NCI-H146 (cell line): ENCODE measurements at regions not wholly inside any gene's neighbourhood (a gene's known extent, or its start where the extent isn't known, plus 50 kb on each side); places are given as distances from the start of the nearest gene placed in this dataset.

Experiments
- DNase-seq: peaks from one replicate; lab custom pipeline; 2025; lab: John Stamatoyannopoulos, UW

DNA sequence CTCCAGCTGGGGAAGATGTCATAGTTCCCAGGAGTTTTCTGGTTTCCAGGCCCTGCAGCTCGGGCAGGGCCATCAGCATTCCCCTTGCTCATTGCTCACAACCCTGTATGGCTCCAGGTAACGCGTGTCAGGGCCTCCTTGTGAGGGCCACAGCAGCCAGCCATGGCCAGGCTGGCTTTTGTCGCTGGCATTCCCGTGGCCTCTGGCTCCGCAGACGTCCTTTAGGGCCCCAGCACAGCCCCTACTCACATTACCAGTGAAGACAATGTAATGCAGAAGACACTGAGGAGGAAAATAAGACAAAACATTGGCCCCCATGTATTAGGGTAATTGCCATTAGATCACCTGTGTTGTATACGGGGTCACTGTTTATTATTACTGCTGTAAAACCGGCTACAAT is 1799.0 kb downstream of the TP53TG3F start:
- DNase-seq = no peak

DNA sequence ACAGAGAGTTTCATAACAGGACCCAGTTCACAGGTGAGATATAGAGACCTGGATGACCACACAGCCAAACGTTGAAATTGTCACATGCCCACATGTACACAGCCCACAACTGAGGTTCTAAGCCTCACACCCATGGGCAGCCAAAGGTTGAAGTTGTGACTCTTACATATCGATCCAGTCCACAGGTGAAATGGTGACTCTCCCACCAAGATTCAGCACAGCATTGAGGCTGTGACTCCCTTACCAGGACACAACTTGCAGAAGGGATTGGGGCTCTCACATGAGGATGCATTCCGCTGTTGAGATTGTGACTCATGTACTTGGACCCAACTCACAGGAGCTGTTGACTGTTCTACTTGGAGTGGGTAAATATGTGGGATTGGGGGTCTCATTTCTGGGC is 1836.4 kb downstream of the TP53TG3F start:
- no peak for DNase-seq

GRCh38 chr16:35296962-35297653 is 1837.7 kb downstream of the TP53TG3F start:
- no peak for DNase-seq

DNA sequence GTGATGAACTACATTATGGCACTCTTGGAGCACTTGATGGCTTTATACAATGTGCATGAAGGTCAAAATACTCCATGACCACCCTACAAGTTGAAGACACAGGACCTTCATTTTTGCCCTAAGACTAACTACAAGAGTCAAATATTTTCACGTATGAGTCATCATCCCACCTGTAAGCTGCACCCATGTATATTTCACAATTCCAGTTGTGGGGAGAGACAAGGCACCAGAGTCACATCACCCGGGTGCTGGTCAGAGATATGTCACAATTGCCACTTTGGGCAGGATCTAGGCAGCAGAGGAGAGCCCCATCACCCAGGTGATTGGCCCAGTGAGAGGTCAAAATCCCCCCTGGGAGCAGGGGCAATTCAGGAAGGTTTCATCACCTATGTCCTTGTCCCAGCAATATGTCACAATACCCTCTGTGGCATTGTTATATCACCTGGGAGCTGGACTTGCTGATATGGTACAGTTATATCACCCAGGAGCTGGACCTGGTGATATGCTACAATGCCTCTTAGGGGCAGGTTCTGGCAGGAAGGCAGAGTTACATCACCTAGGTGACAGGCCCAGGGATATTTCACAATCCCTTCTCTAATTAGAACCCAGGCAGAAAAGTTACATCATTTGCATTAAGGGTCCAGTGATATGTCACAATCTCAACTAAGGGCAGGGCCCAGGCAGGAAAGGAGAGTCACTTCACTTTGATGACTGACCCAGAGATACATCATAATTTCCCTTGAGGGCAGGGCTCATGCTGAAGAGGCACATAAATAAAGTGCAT is 1839.2 kb downstream of the TP53TG3F start:
- DNase-seq = no peak

DNA sequence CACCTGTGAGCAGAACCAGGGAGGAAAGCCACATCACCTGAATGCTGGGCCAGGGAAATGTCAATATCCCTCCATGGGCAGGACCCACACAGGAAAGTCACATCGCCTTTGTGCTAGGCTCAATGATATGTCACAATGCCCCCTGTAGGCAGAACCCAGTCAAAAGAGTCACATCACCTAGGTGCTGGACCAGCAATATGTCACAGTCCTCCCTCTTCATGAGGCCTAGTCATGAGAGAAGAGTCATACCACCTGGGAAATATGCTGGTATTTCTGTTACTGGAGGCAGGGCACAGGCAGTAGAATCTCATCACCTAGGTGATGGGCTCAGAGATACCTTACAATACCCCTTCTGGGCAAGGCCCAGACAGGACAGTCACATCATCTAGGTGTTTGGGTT is 1843.4 kb downstream of the TP53TG3F start:
- no peak for DNase-seq

- no peak for DNase-seq
Observed at GRCh38 chr16:35305476-35305875, 1846.1 kb downstream of the TP53TG3F start.

DNA sequence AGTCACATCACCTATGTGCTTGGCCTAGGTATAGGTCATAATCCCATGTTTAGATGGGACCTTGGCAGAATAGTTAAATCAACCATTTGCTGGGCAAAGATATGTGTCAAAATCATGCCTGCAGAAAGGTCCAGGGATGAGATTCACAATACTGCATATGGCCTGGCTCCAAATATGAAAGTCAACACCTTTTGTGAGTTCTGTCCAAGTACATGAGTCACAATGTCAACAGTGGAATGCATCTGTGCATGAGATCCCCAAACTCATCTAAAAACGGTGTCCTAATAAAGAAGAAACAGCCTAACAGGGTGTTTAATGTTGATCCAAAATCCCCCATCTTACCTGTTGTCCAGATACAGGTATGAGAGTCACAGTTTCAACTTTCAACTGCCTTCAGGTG is 1847.5 kb downstream of the TP53TG3F start:
- DNase-seq = no peak

DNA sequence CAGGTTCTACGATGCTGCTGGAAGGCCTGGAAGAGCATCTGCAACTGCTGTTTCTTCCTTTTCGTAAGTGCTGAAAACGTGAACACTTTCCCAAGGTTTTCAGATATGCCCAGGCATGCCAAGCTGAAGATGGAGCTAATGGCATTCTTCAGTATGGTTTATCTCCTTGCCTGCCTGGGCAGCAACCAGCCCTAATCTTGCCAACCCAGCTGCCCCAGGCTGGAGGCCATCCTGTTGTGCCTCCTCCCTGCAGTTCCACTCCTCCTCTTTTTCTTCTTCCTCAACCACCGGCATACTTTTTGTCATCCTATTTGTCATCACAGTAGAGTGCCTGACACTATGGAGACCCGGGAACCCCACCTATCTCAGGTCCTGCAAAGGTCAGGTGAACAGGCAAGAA is 1849.3 kb downstream of the TP53TG3F start:
- DNase-seq = no peak

DNA sequence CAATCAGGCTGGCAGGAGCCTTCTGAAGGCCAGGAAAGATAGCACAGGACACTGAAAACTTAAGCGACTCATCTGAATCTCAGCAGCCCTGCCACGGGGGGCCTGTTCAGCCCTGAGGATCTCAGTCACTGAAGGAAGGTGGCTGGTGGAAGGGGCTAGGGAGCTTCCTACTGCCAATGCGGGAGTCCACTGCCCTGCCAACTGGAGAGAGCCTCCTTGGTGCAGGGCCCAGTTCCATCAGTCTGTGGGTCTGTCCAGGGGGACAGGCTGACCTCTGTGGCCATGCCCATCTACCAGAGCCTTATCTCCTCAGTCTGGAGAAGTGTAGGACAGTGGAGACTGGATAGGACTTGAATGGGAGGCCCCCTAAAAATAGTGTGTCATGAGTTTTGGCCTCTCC is 1851.6 kb downstream of the TP53TG3F start:
- no peak for DNase-seq

GRCh38 chr16:35311475-35311874 is 1852.1 kb downstream of the TP53TG3F start:
- no peak for DNase-seq

DNA sequence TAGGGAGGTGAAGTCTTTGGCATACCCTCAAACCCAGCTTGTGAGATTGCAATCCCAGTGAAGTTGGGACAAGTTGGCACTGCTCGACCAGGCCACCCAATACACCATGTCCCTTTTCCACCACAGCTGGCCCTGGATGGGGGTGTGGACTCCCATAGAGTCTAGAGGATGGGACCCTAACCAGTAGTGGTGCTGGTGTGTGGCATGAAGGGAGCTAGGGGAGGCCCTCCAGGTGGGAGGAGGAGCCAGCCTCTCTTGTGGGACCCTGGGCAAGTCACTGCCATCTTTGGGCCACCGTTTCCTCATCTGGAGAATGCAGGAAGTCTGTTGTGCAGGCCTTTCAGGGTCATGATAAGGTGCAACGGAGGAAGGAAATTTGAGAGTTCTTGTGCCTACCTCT is 1854.9 kb downstream of the TP53TG3F start:
- no peak for DNase-seq

DNA sequence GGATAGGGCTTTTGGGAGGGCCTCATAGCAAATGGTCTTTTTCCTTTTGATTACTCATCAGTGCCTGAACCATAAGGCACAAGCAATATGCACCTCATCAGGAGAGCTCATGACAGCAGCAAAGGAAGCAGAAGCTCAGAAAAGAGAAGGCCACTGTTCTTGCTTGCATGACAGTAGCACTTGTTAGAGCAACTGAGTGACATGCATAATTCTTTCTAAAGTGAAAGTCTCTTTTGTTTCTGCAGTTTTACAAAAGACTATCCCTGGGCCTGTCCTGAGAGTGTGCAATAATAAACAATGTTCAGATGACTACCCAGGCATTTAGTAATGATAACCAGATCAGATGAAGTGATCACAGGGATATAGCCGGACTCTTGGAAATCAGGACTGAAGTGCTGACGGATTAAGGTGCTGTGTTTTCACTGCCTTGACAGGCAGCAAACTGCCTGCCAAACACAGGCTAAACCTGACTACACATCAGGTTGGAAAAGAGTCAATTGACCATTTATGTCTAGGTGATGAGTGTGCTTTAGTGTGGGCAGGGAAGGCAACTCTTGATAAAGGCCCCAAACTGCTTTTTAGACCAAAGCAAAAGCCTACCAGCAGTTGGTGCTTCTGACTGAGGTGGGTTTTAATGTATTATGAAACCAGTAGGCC is 1860.3 kb downstream of the TP53TG3F start:
- DNase-seq = no peak

DNA sequence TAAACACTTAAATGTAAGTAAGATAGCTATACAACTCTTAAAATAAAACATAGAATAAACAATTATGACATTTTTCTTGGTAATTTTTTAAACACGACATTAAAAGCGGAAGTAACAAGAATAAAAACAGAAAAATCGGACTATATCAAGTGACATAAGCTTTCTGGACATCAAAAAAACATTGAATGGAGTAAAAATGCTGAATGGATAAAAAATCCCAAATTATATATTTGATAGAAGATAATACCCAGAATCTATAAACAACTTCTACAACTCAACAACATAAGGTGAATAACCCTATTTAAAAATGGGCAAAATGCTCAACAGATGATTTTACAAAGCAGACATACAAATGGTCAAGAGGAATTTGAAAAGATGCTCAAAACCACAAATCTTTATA is 1866.5 kb downstream of the TP53TG3F start:
- no peak for DNase-seq

DNA sequence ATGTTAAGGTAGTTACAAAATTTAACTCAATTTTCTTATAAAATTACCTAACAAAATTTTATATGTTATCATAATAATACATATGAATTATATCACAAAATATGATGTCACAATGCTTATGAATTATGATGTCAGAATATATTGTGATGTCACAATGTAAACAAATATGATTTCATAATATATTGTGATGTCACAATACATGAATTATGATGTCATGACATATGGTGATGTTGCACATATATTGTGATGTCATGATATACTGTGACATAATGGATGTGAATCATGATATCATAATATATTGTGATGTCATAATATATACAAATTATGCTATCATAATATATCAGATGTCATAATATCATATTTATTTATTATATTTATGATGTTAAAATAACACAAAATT is 1879.9 kb downstream of the TP53TG3F start:
- DNase-seq = no peak

- no peak for DNase-seq
Observed at GRCh38 chr16:35342012-35342411, 1882.6 kb downstream of the TP53TG3F start.

- no peak for DNase-seq
Observed at GRCh38 chr16:35344012-35344762, 1884.8 kb downstream of the TP53TG3F start.

- DNase-seq = no peak
Observed at GRCh38 chr16:35352431-35352830, 1893.0 kb downstream of the TP53TG3F start.

GRCh38 chr16:35363510-35363909 is 1904.1 kb downstream of the TP53TG3F start:
- DNase-seq = no peak

- no peak for DNase-seq
Observed at GRCh38 chr16:35364263-35364662, 1904.9 kb downstream of the TP53TG3F start.

- no peak for DNase-seq
Observed at GRCh38 chr16:35365675-35366074, 1906.3 kb downstream of the TP53TG3F start.

DNA sequence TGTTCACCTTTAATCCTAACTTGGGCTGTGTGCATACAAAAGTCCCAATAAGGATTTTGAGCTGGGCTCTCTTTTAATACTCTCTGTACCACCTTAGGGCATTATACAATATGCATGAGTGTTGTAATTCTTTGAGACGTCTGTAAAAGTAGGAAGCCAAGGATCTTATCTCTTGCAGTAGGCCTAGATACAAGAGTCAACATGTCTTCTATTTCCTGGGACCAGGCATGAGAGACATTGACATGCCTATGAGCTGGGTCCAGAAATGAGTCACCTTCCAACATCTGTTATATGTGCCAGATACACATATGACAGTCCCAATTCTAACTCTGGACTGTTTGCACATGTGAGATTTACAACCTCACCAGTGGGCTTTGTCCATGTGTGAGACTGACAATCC is 1911.2 kb downstream of the TP53TG3F start:
- no peak for DNase-seq

- DNase-seq = no peak
Observed at GRCh38 chr16:35377142-35377541, 1917.7 kb downstream of the TP53TG3F start.
